MCF 10A (cell line): ENCODE measurements at regions not wholly inside any gene's neighbourhood (a gene's known extent, or its start where the extent isn't known, plus 50 kb on each side); places are given as distances from the start of the nearest gene placed in this dataset.

ENCODE experiments used
- BruUV-seq: library from RNA; stranded (reverse); fragments of 400-500 nt; replicated peaks from 2 replicates; lab custom pipeline; 2021; lab: Mats Ljungman, UMichigan
- CTCF ChIA-PET: fragments of 300-600 bp; sonication (Branson Sonifier 250); formaldehyde crosslinking; extraction: SDS; loops from one replicate; lab custom pipeline; 2021; ENCODE audit warnings: antibody characterized with exemption, inconsistent platforms; lab: Yijun Ruan, JAX
- POLR2A ChIA-PET: fragments of 300-600, 350-650 bp; sonication (Branson Sonifier 250); formaldehyde crosslinking; extraction: SDS; loops from one replicate; lab custom pipeline; 2020; ENCODE audit warnings: antibody characterized with exemption, inconsistent platforms; lab: Yijun Ruan, JAX
- DNase-seq: peaks from one replicate; pipeline ENCODE4 v3.0.0-alpha.2; 2018; ENCODE audit not compliant: unreplicated experiment
- H3K27ac Mint-ChIP-seq: one replicate; pipeline ENCODE4 v1.8.0; 2022; ENCODE audit warnings: mild to moderate bottlenecking, low read depth, mixed read lengths; ENCODE audit not compliant: unreplicated experiment
- H3K27me3 Mint-ChIP-seq: one replicate; pipeline ENCODE4 v1.8.0; 2022; ENCODE audit warnings: mixed read lengths; ENCODE audit not compliant: insufficient read depth, unreplicated experiment
- H3K36me3 Mint-ChIP-seq: one replicate; pipeline ENCODE4 v1.8.0; 2022; ENCODE audit warnings: mild to moderate bottlenecking, moderate library complexity, mixed read lengths; ENCODE audit not compliant: insufficient read depth, unreplicated experiment
- H3K4me1 Mint-ChIP-seq: one replicate; pipeline ENCODE4 v1.8.0; 2022; ENCODE audit warnings: mixed read lengths; ENCODE audit not compliant: insufficient read depth, unreplicated experiment
- H3K4me3 Mint-ChIP-seq: one replicate; pipeline ENCODE4 v1.8.0; 2022; ENCODE audit warnings: mild to moderate bottlenecking, moderate library complexity, mixed read lengths; ENCODE audit not compliant: unreplicated experiment
- H3K9me3 Mint-ChIP-seq: one replicate; pipeline ENCODE4 v1.8.0; 2022; ENCODE audit warnings: mixed read lengths; ENCODE audit not compliant: unreplicated experiment
- CTCF ChIP-seq: fragments of 200-600 bp; IDR thresholded peaks from one replicate; pipeline ENCODE4 v1.8.0; 2022; ENCODE audit warnings: antibody characterized with exemption, mild to moderate bottlenecking; ENCODE audit not compliant: unreplicated experiment
- intact Hi-C: fragments of 100-400 bp; cut with micrococcal nuclease; formaldehyde crosslinking; loops from 2 replicates; pipeline ENCODE4 v1.14.1; 2022

- Mint-ChIP-seq H3K36me3 (no peaks in the 10 kb centered on the region), H3K4me1 (no peaks in the 10 kb centered on the region), H3K4me3 (no peak overlapping the region), H3K27me3 (no peaks in the 10 kb centered on the region), H3K9me3 (no peaks in the 10 kb centered on the region), H3K27ac (no peak overlapping the region)
- DNase-seq: no peak
- CTCF ChIA-PET: no interaction called here
- intact Hi-C loops: no loop called here
- no peak for TF ChIP-seq CTCF
- BruUV-seq: no TSS peak
- POLR2A ChIA-PET: interaction anchor here (0.6 kb wide), 1 partner anchor 74 kb away, joined by 3 read pairs; no protein-coding TSS in a partner anchor
Measured at GRCh38 chr14:49049711-49050110, 536.5 kb downstream of the RPS29 start.

- TF ChIP-seq CTCF: no peak
- no peaks in the 10 kb centered on the region for H3K4me1 Mint-ChIP-seq
- H3K27me3 Mint-ChIP-seq: no peaks in the 10 kb centered on the region
- no peak for DNase-seq
- CTCF ChIA-PET: no interaction called here
- no peaks in the 10 kb centered on the region for H3K36me3 Mint-ChIP-seq
- H3K9me3 Mint-ChIP-seq: no peaks in the 10 kb centered on the region
- no peak overlapping the region for H3K27ac Mint-ChIP-seq
- intact Hi-C loops: no loop called here
- no TSS peak for BruUV-seq
- no peak overlapping the region for H3K4me3 Mint-ChIP-seq
- POLR2A ChIA-PET: no interaction called here
Measured at GRCh38 chr14:49044981-49045380, 541.2 kb downstream of the RPS29 start.

- H3K27me3 Mint-ChIP-seq: no peaks in the 10 kb centered on the region
- no peak for DNase-seq
Measured at GRCh38 chr14:49036984-49037516, 549.1 kb downstream of the RPS29 start.

GRCh38 chr14:49036266-49036665, 549.9 kb downstream of the RPS29 start:
- POLR2A ChIA-PET: no interaction called here
- H3K27ac Mint-ChIP-seq: no peak overlapping the region
- peaks cover 9% of the 10 kb centered on the region for H3K9me3 Mint-ChIP-seq
- no TSS peak for BruUV-seq
- CTCF ChIA-PET: no interaction called here
- H3K4me1 Mint-ChIP-seq: no peaks in the 10 kb centered on the region
- H3K4me3 Mint-ChIP-seq: no peak overlapping the region
- intact Hi-C loops: no loop called here
- no peak for DNase-seq
- no peak for TF ChIP-seq CTCF
- H3K36me3 Mint-ChIP-seq: no peaks in the 10 kb centered on the region
- no peaks in the 10 kb centered on the region for H3K27me3 Mint-ChIP-seq

More at GRCh38 chr14:49036984-49037516, 549.1 kb downstream of the RPS29 start:
- Mint-ChIP-seq H3K36me3 (no peaks in the 10 kb centered on the region), H3K9me3 (peaks cover 9% of the 10 kb centered on the region), H3K27ac (no peak overlapping the region), H3K4me1 (no peaks in the 10 kb centered on the region), H3K4me3 (no peak overlapping the region)
- no TSS peak for BruUV-seq
- intact Hi-C loops: no loop called here
- POLR2A ChIA-PET: no interaction called here
- CTCF ChIA-PET: no interaction called here
- TF ChIP-seq CTCF: no peak
